MCF 10A (cell line): ENCODE measurements at regions not wholly inside any gene's neighbourhood (a gene's known extent, or its start where the extent isn't known, plus 50 kb on each side); places are given as distances from the start of the nearest gene placed in this dataset.

Experiments
- BruUV-seq: library from RNA; stranded (reverse); fragments of 400-500 nt; replicated peaks from 2 replicates; lab custom pipeline; 2021; lab: Mats Ljungman, UMichigan
- CTCF ChIA-PET: fragments of 300-600 bp; sonication (Branson Sonifier 250); formaldehyde crosslinking; extraction: SDS; loops from one replicate; lab custom pipeline; 2021; ENCODE audit warnings: antibody characterized with exemption, inconsistent platforms; lab: Yijun Ruan, JAX
- POLR2A ChIA-PET: fragments of 300-600, 350-650 bp; sonication (Branson Sonifier 250); formaldehyde crosslinking; extraction: SDS; loops from one replicate; lab custom pipeline; 2020; ENCODE audit warnings: antibody characterized with exemption, inconsistent platforms; lab: Yijun Ruan, JAX
- DNase-seq: peaks from one replicate; pipeline ENCODE4 v3.0.0-alpha.2; 2018; ENCODE audit not compliant: unreplicated experiment
- H3K27ac Mint-ChIP-seq: one replicate; pipeline ENCODE4 v1.8.0; 2022; ENCODE audit warnings: mild to moderate bottlenecking, low read depth, mixed read lengths; ENCODE audit not compliant: unreplicated experiment
- H3K27me3 Mint-ChIP-seq: one replicate; pipeline ENCODE4 v1.8.0; 2022; ENCODE audit warnings: mixed read lengths; ENCODE audit not compliant: insufficient read depth, unreplicated experiment
- H3K36me3 Mint-ChIP-seq: one replicate; pipeline ENCODE4 v1.8.0; 2022; ENCODE audit warnings: mild to moderate bottlenecking, moderate library complexity, mixed read lengths; ENCODE audit not compliant: insufficient read depth, unreplicated experiment
- H3K4me1 Mint-ChIP-seq: one replicate; pipeline ENCODE4 v1.8.0; 2022; ENCODE audit warnings: mixed read lengths; ENCODE audit not compliant: insufficient read depth, unreplicated experiment
- H3K4me3 Mint-ChIP-seq: one replicate; pipeline ENCODE4 v1.8.0; 2022; ENCODE audit warnings: mild to moderate bottlenecking, moderate library complexity, mixed read lengths; ENCODE audit not compliant: unreplicated experiment
- H3K9me3 Mint-ChIP-seq: one replicate; pipeline ENCODE4 v1.8.0; 2022; ENCODE audit warnings: mixed read lengths; ENCODE audit not compliant: unreplicated experiment
- intact Hi-C: fragments of 100-400 bp; cut with micrococcal nuclease; formaldehyde crosslinking; loops from 2 replicates; pipeline ENCODE4 v1.14.1; 2022
- TF ChIP-seq, protein P1 (sequence below): fragments of 200-600 bp; IDR thresholded peaks from one replicate; pipeline ENCODE4 v1.8.0; 2022; ENCODE audit warnings: antibody characterized with exemption, mild to moderate bottlenecking; ENCODE audit not compliant: unreplicated experiment

- Mint-ChIP-seq H3K36me3 (no peaks in the 10 kb centered on the region), H3K27ac (no peak overlapping the region), H3K4me3 (no peak overlapping the region), H3K4me1 (peaks cover 11% of the 10 kb centered on the region), H3K27me3 (no peaks in the 10 kb centered on the region), H3K9me3 (no peaks in the 10 kb centered on the region)
- peak; percentile 57 for DNase-seq
- ChIA-PET CTCF (interaction anchor here (0.6 kb wide), 1 partner anchor 193 kb away, joined by 3 read pairs; no protein-coding TSS in a partner anchor), POLR2A (no interaction called here)
- intact Hi-C loops, result no loop called here
- TF ChIP-seq, protein P1, sequence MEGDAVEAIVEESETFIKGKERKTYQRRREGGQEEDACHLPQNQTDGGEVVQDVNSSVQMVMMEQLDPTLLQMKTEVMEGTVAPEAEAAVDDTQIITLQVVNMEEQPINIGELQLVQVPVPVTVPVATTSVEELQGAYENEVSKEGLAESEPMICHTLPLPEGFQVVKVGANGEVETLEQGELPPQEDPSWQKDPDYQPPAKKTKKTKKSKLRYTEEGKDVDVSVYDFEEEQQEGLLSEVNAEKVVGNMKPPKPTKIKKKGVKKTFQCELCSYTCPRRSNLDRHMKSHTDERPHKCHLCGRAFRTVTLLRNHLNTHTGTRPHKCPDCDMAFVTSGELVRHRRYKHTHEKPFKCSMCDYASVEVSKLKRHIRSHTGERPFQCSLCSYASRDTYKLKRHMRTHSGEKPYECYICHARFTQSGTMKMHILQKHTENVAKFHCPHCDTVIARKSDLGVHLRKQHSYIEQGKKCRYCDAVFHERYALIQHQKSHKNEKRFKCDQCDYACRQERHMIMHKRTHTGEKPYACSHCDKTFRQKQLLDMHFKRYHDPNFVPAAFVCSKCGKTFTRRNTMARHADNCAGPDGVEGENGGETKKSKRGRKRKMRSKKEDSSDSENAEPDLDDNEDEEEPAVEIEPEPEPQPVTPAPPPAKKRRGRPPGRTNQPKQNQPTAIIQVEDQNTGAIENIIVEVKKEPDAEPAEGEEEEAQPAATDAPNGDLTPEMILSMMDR, result no peak
- no TSS peak for BruUV-seq
These were observed 499.6 kb downstream of the MRPL39 start for GRCh38 chr21:25107708-25108107.

DNA sequence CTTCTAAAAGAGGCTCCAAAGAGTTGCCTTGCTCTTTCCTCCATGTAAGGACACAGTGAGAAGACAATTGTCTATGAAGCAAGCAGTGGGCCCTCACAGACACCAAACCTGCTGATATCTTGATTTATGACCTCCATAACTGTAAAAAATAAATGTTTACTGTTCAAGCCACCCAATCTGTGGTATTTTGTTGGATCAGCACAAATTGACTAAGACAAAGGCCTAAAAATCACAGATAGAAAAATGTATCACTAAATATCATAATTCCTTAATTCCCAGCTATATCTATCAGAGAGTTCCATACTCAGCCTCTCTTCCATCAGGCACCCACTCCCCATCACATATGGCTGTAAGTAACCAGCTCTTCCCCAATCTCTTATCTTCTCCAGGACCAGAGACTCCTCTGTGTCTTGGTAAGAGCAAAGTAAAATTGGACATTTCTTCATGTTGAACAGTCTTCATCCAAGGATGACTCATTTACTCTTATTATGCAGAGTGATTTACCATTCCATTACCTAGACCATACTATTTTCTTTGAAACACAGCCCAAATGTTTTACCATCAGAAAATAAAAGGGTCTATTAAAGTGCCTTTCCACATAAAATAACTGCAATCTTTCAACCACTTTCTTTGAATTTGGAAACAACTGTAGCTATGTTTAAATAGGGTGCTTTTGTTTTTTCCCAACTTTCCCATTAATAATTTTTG lies 503.6 kb downstream of the MRPL39 start:
- ChIA-PET POLR2A (no interaction called here), CTCF (interaction anchor here (0.6 kb wide), 1 partner anchor 449 kb away, joined by 3 read pairs; no protein-coding TSS in a partner anchor)
- H3K9me3 Mint-ChIP-seq, result no peaks in the 10 kb centered on the region
- TF ChIP-seq, protein P1, result no peak
- no peak overlapping the region for H3K4me3 Mint-ChIP-seq
- BruUV-seq, result no TSS peak
- DNase-seq, result peak; percentile 2
- no peak overlapping the region for H3K27ac Mint-ChIP-seq
- H3K4me1 Mint-ChIP-seq, result peaks cover 6% of the 10 kb centered on the region
- no peaks in the 10 kb centered on the region for H3K36me3 Mint-ChIP-seq
- no peaks in the 10 kb centered on the region for H3K27me3 Mint-ChIP-seq
- intact Hi-C loops, result no loop called here

DNA sequence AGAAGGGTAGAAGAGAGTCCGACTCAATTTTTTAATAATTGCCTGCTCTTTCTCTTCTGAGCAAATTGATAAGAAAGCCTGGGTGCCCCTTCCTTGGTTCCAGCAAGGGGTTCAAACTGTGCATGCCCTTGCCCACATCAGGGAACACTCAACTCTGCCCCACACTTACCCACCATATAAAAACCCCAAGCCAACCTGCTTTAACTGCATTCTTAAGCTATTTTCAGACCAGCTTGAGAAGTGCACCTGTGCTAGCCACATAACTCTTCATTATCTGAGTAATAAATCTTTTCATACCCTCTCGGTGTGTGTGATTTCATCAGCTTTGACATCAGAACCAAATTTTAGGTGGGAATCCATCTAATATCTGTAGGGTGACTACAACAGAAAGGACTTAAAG lies 509.6 kb downstream of the MRPL39 start:
- no peak for DNase-seq
- no peaks in the 10 kb centered on the region for H3K4me1 Mint-ChIP-seq
- CTCF ChIA-PET, result no interaction called here
- no TSS peak for BruUV-seq
- peaks cover 8% of the 10 kb centered on the region for H3K9me3 Mint-ChIP-seq
- POLR2A ChIA-PET, result interaction anchor here (1.3 kb wide), 1 partner anchor 17 kb away, joined by 4 read pairs; no protein-coding TSS in a partner anchor
- no peaks in the 10 kb centered on the region for H3K36me3 Mint-ChIP-seq
- TF ChIP-seq, protein P1, result no peak
- no peaks in the 10 kb centered on the region for H3K27me3 Mint-ChIP-seq
- intact Hi-C loops, result no loop called here
- H3K27ac Mint-ChIP-seq, result no peak overlapping the region
- no peak overlapping the region for H3K4me3 Mint-ChIP-seq

GRCh38 chr21:25094695-25095094 lies 512.6 kb downstream of the MRPL39 start:
- peaks cover 17% of the 10 kb centered on the region for H3K9me3 Mint-ChIP-seq
- H3K27ac Mint-ChIP-seq, result no peak overlapping the region
- TF ChIP-seq, protein P1, result no peak
- no peaks in the 10 kb centered on the region for H3K36me3 Mint-ChIP-seq
- no peaks in the 10 kb centered on the region for H3K27me3 Mint-ChIP-seq
- H3K4me1 Mint-ChIP-seq, result no peaks in the 10 kb centered on the region
- intact Hi-C loops, result no loop called here
- ChIA-PET CTCF (no interaction called here), POLR2A (no interaction called here)
- no peak overlapping the region for H3K4me3 Mint-ChIP-seq
- peak; percentile 3 for DNase-seq
- BruUV-seq, result no TSS peak
